GM18951 (cell line): ENCODE measurements at regions not wholly inside any gene's neighbourhood (a gene's known extent, or its start where the extent isn't known, plus 50 kb on each side); places are given as distances from the start of the nearest gene placed in this dataset.
"Not testable (repeated sequence)": the region's sequence is repeated elsewhere in the genome, so short reads cannot be mapped to it uniquely, and the experiment has no call there.

ENCODE experiments used
- POLR2A ChIP-seq: IDR thresholded peaks from 4 replicates; pipeline ENCODE4 v1.6.1; 2011; ENCODE audit warnings: mild to moderate bottlenecking; ENCODE audit not compliant: insufficient read length, insufficient read depth; ENCODE audit errors: extremely low read depth
- in situ Hi-C: fragments of 300-500 bp; cut with MboI; formaldehyde crosslinking; loops from one replicate; pipeline ENCODE4 v1.12.0; 2022; ENCODE audit warnings: low sequenced_read_pairs, mixed read lengths, inconsistent platforms; ENCODE audit not compliant: unreplicated experiment

DNA sequence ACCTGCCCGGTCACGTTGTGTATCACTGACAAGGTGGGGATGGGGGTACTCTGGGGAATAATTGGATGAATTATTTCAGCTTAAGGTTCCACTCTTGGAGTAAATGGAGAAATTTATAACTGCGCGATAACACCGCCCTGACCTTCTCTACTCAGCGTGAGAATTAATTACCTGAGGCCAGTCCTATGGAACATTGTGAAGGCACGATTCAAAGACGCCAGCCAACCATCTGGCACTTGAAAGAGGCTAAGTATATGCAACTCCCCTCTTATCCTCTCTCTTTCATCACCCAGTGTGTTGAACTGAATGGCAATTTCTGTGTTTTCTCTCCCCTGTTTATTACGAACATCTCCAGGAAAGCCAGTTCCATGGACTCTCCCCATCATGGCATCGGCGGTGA is 235.5 kb upstream of the TUT7 start:
- in situ Hi-C loops, result no loop called here
- TF ChIP-seq POLR2A, result no peak

DNA sequence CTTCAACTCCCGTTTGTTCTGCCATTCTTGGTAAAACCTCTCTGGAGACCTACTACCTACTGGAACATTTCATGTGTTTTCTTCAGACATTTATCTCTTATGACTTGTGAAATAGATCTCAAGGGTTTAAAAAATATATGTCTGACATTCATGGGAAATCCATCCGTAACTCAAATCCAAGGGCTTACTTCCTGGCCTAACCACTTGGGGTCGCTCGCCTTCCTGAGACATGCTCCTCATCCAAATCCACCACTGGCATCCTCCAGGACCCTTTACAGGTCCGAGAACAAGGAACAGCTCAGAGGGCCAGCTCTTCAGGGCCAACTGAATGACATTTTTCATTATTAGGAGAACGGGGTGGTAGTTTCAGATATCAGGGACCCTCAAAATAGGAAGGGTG is 235.1 kb upstream of the TUT7 start:
- no peak for TF ChIP-seq POLR2A
- in situ Hi-C loops, result no loop called here

DNA sequence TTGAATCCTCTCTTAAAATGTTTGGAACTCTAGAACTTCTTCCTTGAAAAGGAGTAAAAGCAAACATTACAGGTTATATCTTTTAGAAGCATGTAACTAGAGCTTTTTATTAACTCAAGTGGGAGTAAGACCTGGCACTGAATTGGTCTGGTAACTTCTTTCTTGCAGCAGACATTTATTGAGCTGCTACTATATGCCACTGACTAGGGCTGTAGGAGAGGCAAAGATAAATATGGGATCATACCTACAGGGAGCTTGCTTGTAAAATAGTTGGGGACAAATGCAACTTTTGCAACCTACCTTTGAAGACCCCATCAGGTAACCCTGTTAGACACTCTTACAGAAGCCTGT is 231.9 kb upstream of the TUT7 start:
- in situ Hi-C loops, result no loop called here
- TF ChIP-seq POLR2A, result no peak

DNA sequence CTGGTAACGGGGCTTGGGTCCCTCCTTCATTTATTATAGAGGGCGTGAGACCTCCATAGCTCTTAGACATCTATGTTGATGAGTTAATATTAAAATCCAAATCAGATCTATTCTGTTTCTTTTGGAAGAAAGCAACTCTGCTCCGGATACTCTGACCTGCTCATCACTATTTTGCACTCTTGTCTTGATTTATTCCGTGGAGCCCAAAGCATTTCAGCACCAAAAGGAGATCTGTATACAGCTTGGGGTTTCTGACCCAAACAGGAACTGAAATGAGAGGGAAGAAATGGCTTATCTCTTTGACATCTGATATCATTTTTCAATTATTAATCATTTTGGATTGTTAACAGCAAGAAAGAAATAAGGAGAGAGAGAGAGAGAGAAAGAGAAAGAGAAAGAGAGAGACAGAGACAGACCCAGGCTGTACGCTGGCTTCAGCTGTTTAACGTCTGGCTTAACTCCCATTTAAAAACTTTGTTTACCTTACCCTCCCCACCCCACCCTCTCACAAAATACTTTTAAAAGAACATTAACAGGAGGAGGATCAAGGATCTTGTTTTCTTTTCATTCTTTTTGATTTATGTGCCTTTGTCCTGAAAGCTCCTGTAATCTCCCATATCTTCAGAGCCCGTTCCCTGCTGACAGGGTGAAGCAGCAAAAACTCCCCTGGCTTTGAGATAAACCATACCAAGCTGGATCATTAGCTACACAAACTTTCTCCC is 231.4 kb upstream of the TUT7 start:
- in situ Hi-C loops, result no loop called here
- no peak for TF ChIP-seq POLR2A

DNA sequence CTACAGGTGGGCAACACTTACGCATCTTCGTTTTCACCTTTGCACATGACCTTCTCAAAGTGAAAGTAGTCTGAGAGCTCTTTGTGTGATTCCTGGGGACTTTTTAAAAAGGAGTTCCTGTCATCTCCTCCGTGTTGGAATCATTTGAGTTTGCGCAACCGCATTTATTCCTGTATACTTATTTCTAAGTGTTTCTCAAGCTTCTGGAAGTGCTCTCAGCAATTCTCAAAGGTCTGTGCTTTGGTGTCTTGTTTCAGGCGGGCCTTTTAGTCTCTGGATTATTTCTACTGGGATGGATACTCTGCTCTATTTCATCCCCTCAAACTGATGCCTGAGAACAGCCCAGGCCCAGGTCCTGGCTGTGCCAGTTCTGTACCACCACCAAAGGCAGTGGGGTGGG is 226.5 kb upstream of the TUT7 start:
- in situ Hi-C loops, result no loop called here
- no peak for TF ChIP-seq POLR2A

DNA sequence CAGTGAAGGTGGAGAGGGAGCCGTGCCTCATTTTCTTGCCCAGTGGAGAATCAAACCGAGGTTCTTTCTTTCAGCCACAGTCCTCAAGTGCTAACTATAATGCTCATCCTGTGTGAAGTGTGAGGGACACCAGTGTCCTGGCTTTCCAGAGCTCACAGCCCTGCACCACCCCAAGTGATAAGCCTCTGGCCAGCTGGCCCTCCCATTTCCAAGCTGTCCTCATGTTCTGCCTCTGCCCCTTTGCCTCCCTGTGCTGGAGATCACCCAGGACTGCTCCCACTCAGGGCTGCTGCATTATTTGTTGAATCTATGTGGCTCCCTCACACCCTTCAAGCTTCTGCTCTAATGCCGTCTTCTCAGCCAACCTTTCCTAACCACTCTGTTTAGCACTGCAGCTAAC is 224.5 kb upstream of the TUT7 start:
- no peak for TF ChIP-seq POLR2A
- in situ Hi-C loops, result no loop called here

DNA sequence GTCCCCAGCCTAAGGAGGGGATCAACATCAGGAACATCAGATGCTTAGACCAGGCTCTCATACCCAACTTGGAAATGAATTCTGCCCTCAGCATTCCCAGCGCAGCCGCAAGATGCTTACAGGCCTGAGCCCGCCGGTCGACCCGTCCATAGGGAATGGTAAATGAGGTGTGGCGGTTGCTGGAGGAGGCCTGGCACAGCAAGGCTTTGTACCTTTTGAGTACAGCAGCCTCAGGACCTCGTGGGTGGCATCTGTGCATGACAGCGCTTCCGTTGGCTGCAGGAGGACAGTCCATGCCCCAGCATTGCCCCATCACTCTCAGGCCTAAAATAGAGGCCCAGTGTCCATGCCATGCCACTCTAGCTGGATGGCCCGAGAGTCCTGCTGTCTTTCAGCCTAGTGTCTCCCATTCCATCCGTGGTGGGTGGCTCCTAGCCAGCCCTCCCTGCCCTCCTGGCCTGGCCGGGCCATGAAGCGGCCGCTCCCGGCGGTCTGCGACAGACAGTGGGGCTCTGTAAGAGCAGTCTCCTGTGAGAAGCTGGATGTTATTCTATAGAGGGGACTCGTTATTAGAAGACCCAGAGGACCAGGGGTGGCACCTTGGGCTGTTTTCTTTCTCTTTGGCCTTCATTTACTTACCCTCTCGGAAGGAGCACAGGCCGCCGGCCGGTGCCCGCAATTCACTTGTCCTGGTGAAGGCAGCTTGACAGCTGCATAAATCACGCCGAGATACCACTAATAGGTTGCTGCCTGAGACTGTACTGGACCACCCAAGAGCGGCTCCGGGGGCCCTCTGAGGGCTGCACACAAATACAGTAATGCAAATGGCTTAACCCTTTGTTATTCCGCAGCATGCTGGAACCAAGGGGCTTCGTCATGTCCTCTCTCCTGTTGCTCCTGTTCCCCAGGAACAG is 223.5 kb upstream of the TUT7 start:
- TF ChIP-seq POLR2A, result no peak
- in situ Hi-C loops, result no loop called here

DNA sequence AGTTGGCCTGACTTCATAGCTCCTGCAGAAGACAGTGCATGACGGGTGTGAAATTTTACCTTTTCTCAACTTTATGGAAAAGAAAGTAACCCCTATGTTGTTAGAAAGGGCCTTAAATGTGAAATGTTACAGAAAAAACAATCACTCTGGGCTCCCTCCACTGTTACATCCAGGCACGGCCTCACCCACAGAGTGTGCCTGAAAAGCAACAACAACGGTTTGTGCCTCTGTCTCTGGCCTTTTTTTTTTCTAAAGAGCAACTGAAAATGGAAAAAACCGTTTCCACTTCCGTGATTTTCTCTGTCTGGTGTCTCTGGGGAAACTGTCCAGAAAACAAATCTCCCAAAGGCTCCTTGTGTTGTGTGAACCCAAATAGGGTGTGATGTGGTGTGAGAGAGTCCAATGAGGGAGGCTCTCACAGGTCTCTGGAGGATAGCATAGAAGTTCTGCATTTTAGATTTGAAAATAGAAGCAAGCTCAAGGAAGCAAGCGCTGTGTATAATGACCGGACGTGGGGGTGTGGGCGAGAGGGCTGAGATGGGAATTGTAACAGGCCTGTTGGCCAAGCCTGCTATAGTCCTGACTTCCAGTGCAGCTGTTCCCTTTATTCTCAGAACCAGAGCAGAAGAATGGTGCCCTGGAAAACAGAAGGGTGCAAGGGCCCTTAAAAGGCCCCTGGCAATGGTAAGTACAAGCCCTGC is 221.8 kb upstream of the TUT7 start:
- in situ Hi-C loops, result no loop called here
- no peak for TF ChIP-seq POLR2A

DNA sequence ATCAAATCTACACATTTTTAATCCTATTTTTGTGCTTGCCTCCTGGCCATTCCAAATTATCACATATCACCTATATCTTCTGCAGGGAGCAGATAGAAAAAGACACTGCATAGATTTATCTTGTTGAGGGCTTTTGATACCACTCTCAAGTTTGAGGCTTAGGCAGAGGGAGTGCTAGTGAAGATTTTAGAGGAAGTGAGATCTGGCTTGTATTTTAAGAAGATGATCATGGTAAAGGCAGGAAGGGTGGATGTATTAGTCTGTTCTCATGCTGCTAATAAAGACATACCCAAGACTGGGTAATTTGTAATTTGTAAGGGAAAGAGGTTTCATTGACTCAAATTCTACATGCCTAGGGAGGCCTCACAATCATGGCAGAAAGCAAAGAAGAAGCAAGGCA is 220.9 kb upstream of the TUT7 start:
- in situ Hi-C loops, result no loop called here
- no peak for TF ChIP-seq POLR2A

DNA sequence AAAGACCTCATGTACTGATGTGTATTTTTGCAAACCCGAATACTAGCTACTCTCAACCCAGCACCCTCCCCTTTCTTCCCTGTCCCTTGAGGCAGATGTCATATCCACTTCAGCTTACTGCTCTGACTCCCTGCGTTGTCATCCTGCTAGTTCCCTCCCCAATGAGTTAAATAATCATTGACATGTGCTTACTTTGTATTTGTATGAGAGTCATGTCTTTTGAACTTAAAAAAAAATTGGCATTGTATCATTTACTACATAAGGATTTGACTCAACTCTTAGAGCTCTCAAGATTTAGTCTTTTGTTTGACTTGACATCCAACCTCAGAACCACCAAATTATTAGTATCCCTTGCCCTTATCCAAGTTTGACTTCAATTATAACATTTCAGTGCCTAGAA is 219.7 kb upstream of the TUT7 start:
- in situ Hi-C loops, result no loop called here
- no peak for TF ChIP-seq POLR2A

DNA sequence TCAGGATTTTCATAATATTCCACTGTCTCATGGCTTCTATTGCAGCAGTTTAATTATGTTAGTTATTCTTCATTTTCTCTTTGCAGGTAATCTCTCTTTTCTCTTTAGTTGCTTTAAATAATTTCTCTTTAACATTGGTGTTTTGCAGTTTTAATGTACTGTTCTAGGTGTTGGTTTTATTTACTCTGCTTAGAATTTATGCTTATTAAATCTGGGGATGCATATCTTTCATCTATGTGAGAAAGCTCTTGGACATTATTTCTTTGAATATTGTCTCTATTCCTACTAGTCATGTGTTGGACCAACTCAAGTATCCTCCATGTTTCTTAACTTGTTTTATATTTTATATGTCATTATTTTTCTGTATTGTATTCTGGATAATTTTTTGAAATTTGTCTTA is 218.7 kb upstream of the TUT7 start:
- in situ Hi-C loops, result no loop called here
- TF ChIP-seq POLR2A, result no peak

DNA sequence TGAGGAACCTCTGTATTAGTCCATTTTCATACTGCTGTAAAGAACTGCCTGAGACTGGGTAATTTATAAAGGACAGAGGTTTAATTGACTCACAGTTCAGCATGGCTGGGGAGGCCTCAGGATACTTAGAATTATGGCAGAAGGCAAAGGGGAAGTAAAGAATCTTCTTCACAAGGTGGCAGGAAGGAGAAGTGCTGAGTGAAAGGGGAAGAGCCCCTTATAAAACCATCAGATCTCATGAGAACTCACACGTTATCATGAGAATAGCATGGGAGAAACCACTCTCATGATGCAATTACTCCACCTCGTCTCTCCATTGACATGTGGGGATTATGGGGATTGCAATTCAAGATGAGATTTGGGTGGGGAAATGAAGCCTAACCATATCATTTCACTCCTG is 211.4 kb upstream of the TUT7 start:
- in situ Hi-C loops, result not testable (repeated sequence)

DNA sequence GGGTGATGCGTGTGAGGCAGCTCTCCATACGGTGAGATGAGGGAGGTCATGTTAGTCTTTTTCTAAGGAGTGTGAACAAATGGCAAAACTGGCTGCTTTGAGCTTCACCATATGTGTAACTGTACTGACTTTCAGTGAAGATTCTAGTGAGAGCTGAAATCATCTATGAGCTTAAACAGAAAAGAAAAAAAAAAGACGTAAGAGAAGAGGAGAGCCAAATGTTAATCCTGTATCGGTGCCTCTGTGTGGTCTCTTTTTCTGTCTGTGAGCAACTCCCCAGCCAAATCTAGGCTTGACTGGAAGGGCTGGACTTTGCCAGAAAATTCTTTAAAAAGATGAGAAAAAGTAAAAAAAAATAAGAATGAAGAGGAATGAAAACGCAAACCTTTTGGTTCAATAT is 209.7 kb upstream of the TUT7 start:
- TF ChIP-seq POLR2A, result no peak

DNA sequence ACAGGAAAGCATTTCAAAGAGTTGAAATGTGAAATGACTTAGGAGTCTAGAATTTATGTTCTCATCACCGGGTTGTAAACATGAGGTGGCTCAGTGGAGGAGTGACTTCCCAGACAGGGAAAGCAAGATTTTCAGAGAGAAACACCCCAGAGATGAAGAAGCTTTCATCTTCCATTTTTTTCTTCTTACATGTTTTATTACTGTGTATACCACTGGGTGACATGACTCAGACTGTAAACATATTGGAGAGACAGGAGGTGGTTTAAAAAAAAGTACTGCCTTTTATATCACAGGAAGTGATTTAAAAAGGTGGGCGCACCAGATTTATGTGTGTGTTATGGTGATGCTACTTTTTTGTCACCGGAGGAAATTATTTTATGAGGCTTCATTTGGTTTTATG is 209.1 kb upstream of the TUT7 start:
- no peak for TF ChIP-seq POLR2A
- in situ Hi-C loops, result no loop called here

More for the DNA sequence above, 209.7 kb upstream of the TUT7 start:
- in situ Hi-C loops, result no loop called here

DNA sequence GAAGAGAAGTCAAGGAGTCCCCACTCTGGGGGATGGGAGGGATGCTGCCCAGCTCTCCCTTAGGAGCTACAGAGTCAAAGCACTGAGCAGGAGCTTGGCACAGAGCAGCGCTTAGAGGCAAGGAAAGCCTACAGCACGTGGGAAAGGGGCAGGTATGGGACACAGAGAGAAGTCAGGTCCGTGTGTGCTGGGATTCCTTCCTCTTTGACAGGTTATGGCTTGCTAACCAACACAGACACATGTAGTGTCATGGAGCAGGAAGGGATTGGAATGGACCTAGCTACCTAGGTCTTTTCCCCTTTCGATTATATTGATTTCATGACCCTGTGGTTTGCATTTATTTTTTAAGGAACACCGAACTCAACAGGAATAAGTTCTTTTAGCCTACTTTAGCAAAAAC is 208.5 kb upstream of the TUT7 start:
- in situ Hi-C loops, result no loop called here
- TF ChIP-seq POLR2A, result no peak
